ENCODE measurements at regions not wholly inside any gene's neighbourhood (a gene's known extent, or its start where the extent isn't known, plus 50 kb on each side); places are given as distances from the start of the nearest gene placed in this dataset.

GRCh38 chr5:4758996-4759395 is 381.1 kb upstream of the ADAMTS16 start:
- TF ChIP-seq CTCF (IDR thresholded peaks at IDR 0.05): no peak
- no peak for TF ChIP-seq POLR2A (IDR thresholded peaks at IDR 0.05)

Measured in Peyer's patch (tissue), 4 donors.